NOMO-1 (cell line): ENCODE measurements at regions not wholly inside any gene's neighbourhood (a gene's known extent, or its start where the extent isn't known, plus 50 kb on each side); places are given as distances from the start of the nearest gene placed in this dataset.
"Not testable (repeated sequence)": the region's sequence is repeated elsewhere in the genome, so short reads cannot be mapped to it uniquely, and the experiment has no call there.

Experiments
- DNase-seq, 2 experiments: peaks; one replicate each; lab custom pipeline; 2025; ENCODE audit not compliant: unreplicated experiment in 2 of 2; lab: John Stamatoyannopoulos, UW

DNA sequence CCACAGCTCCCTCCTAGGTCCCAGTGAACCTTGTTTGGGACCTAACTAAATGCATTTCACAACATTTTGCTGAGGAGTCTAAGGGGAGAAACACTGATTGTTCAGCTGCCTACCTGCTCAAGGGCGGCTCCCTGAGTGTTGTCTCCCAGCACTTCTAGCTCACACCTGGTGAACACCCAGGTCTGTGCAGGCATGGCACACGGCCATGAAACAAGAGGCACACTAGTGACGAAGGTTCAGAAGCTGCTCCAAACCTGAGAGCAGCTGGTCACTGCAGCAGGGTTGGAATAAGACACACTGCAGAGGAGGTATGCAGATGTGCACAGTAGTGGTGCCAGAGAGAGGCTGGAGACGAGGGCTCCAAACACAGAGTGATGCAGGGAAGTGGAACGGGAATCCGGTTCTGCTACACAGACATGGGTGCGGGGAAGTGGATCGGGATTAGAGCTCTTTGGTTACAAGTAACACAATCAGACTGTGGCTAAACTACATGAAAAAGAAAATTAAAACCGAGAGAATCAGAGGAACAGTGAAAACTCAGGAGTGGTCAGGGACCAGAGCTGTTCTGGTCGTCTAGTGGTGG is 486.1 kb upstream of the CDH4 start:
- DNase-seq, result no peak

DNA sequence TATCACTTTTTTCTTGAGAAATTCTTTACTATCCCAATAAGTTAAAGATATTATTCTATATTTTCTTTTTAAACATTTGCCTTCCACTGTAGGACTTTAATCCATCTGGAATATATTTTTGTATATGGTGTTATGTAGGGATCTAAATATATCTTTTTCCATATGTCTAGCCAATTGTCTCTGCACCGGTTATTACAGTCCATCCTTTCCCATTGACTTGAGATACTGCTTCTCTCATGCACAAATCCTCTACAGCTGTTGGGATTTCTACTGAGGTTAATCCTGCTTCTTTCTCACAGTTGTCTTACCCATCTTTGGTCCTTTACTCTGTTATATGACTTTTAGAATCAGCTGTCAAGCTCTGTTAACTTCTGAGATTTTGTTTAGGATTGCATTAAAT is 483.8 kb upstream of the CDH4 start:
- DNase-seq, result no peak

- no peak for DNase-seq
Measured at GRCh38 chr20:60780388-60781025, 471.6 kb upstream of the CDH4 start.

DNA sequence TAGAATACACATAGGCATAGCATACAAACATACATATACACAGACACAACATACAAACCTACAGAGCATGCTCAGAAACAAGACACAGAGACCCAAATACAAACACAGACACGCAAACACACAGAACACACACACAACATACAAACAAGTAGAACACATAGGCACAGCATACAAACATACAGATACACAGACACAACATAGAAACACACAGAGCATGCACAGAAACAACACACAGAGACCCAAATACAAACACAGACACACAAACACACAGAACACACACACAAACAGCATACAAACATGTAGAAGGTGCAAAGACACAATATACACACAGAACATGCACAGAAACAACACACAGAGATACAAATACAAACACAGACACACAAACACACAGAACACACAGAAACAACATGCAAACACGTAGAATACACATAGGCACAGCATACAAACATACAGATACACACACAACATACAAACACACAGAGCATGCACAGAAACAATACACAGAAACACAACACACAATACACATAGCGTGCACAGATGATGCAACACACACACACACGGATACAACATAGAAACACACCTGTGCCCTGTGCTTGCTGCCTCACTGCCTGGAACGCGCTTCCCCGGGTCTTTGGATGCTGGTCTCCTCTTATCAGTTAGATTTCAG is 469.0 kb upstream of the CDH4 start:
- no peak for DNase-seq

GRCh38 chr20:60785301-60785700 is 466.8 kb upstream of the CDH4 start:
- no peak for DNase-seq

- no peak for DNase-seq
Measured at GRCh38 chr20:60785785-60786184, 466.3 kb upstream of the CDH4 start.

DNA sequence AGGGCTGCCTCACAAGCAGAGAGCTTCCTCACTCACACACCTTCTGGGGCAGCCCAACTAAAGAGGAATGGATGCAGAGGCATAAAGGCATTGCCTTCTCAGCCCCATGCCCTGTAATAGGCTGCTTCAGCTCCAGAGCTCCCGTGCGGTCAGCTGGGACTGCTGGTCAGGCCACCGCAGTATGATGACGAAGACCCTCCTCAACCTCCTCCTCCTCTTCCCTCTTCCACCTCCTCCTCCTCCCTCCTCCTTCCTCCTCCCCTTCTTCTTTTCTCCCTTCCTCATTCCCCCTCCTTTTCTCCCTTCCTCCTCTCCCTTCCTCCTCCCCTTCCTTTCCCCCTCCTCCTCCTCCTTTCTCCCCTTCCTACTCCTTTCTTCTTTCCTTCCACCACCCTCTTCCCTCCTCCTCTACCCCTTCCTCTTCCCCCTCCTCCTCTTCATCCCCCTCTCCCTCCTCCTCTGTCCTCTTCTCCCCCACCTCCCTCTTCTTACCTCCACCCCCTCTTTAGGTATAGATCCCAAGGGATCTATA is 465.3 kb upstream of the CDH4 start:
- no peak for DNase-seq

DNA sequence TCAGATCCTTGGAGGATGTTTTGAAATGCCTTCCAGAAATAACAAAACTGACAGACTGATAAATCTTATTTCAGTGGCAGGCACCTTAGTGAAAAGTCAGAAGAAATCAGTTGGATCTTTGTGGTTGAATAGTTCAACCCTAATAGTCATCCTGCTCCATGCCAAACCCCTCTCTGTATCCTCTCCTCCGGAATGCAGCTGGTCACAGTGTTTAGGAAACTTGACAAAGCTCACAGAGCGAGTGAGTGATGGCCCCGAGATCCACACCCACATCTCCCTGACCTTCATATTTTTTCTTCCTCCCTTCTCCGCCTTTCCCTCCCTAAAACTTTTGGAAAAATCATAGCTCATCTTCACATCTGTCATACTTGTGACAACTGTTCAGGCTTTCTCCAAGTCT is 464.8 kb upstream of the CDH4 start:
- DNase-seq, result no peak

DNA sequence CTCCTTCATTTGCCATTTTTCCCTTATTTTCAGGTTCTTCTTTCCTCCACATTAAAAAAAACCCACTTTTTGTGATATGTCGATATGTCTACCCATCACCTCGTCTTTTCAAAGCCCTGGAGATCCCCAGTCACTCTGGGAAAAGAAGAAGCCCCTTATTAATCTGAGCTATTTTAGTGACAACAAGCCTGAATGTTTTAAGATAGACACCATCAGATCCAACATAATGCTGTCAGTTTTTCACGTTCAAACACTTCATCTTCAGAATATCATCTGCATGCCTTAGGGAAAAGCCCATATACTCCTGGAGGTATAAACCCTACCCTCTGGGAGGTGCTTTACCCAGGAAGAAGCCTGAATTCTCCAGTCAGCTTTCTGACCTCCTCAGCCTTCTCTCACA is 464.0 kb upstream of the CDH4 start:
- DNase-seq, result no peak

GRCh38 chr20:60789399-60789798 is 462.7 kb upstream of the CDH4 start:
- DNase-seq, result no peak

DNA sequence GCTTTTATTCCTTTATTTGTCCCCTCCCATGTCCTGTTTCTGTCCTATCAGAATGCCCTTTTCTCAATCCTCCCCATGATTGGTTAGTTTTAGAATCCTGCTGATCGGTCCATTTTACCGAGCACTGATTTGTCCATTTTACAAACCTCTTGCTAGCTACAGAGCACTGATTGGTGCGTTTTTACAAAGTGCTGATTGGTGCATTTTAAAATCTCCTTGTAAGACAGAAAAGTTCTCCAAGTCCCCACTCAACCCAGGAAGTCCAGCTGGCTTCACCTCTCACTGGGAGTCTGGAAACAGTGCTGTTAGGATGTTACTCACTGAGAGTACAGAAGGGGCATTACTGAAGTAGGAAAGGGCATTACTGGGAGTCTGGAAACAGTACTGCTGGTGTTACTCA is 461.7 kb upstream of the CDH4 start:
- not testable (repeated sequence) for DNase-seq

DNA sequence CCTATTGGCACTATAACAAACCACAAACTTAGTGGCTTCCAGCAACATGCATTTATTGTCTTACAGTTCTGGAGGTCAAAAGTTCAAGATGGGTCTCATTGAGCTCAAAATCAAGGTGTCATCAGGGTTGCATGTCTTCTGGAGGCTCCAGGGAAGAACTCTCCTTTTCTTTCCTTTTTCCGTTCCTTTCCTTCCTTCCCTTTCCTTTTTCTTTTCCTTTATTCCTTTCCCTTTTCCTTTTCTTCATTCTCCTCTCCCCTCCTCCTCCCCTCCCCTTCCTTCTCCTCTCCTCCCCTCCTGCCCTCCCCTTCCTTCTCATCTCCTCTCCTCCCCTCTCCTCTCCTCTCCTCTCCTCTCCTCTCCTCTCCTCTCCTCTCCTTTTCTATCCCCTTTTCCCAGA is 460.2 kb upstream of the CDH4 start:
- no peak for DNase-seq

GRCh38 chr20:60792941-60793340 is 459.1 kb upstream of the CDH4 start:
- DNase-seq, result no peak

GRCh38 chr20:60794674-60795073 is 457.4 kb upstream of the CDH4 start:
- DNase-seq, result no peak

- no peak for DNase-seq
Measured at GRCh38 chr20:60795651-60796050, 456.4 kb upstream of the CDH4 start.

DNA sequence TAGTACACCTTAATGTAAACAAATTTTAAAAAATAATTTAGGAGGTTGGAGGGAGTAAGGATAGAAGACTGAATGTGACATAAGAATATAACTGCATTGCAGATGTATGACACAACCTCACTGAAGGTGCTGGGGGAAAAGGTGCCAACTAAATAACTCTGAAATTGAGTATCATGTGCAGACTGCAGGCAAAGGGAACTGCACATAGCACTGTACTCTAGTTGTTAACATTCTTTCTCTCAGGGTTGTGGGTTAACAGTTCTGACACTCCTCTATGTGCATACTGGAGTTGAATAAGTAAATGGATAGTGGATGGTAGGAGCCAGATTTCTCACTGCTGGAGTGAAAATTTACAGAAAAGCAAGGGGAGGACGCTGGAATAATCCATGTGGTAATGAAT is 451.9 kb upstream of the CDH4 start:
- DNase-seq, result no peak

DNA sequence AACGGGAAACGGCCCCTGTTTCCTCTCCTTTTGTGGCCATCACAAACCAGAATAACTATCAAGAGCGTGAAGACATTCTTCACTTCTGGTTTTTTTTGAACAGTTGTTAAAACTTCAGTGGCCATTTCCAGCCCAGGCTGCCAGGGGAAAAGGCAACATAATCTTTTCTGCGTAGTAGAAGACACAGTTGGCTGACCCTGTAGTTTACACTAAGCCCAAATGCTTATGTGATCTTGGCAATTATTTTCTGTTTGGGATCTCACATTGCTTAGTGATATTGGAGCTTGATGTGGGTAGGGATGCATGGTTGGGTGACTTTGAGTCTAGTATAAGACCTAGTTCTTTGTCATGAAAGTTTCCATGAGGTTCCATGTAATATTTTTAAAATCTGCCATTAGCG is 449.4 kb upstream of the CDH4 start:
- no peak for DNase-seq

GRCh38 chr20:60803335-60804055 is 448.6 kb upstream of the CDH4 start:
- DNase-seq, result no peak

DNA sequence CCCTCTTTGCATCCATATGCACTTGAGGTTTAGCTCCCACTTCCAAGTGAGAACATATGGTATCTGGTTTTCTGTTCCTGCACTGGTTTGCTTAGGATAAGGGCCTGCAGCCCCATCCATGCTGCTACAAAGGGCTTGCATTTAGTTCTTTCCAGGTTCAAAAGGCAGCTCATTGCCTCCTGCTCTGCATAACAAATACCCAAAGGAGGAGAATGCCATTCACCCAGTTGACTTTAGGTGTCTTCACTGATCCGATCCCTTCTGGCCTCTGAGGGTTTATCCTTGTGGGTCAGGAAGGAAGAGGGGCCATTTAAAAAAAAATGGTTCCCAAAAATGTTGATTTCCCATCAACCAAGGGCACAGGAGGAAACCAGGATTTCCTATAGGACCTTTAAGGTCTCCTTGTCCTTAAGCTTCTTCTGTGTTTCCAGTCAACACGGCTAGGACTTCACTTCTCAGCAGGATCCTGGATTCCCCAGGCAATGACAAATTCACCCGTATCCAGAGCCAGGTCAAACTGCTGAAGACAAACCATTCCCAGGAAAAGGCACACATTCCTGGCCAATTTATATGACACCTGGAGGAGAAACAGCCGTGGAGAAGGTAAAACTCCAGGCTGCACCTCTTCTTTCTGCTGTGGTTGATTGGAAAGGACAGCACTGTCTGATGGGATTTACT is 447.7 kb upstream of the CDH4 start:
- DNase-seq, result no peak

- no peak for DNase-seq
Measured at GRCh38 chr20:60804918-60805630, 447.0 kb upstream of the CDH4 start.
